ENCODE measurements at regions not wholly inside any gene's neighbourhood (a gene's known extent, or its start where the extent isn't known, plus 50 kb on each side); places are given as distances from the start of the nearest gene placed in this dataset.
A peak's percentile ranks its signal among the peaks of the same experiment; 100 is the strongest.

DNA sequence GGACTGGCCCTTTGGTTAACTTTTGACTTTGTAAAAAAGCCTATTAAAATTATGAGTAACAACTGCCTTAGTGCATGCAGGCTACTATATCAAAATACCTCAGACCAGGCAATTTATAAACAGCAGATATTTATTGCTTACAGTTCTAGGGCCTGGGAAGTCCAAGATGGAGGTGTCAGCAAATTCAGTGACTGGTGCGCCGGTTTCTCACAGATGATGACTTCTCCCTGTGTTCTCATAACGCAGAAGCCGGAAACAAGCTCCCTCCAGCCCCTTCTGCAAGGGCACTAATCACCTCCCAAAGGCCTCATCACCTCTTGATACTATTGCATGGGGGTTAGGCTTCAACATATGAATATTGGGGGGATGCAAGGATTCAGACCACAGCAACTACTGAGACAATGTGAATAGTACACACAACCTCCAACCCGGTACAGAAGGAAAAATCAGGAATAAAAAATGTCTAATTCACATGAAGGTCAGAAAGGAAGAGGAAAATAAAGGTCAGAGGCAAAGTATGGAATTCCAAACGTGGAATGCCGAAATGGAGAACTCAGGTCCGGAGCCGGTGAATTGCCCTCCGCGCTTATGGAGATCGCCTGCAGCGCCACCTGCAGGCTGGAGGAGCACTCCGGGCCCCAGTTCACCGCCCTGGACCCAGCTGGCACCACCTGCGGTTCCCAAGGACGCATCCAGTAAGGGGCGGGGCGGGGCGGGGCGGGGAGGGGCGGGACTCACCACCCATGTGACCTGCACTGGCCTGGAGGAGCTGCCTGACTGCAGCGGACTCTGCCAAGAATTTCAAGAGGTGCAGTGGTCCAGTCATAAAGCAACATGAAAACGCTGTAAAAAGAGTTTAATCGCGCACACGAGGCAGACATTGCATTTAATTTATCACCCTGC is 203.4 kb downstream of the KIF26A start:
- TF ChIP-seq, protein P1, sequence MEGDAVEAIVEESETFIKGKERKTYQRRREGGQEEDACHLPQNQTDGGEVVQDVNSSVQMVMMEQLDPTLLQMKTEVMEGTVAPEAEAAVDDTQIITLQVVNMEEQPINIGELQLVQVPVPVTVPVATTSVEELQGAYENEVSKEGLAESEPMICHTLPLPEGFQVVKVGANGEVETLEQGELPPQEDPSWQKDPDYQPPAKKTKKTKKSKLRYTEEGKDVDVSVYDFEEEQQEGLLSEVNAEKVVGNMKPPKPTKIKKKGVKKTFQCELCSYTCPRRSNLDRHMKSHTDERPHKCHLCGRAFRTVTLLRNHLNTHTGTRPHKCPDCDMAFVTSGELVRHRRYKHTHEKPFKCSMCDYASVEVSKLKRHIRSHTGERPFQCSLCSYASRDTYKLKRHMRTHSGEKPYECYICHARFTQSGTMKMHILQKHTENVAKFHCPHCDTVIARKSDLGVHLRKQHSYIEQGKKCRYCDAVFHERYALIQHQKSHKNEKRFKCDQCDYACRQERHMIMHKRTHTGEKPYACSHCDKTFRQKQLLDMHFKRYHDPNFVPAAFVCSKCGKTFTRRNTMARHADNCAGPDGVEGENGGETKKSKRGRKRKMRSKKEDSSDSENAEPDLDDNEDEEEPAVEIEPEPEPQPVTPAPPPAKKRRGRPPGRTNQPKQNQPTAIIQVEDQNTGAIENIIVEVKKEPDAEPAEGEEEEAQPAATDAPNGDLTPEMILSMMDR (IDR thresholded peaks at IDR 0.05) = peak; percentile 48
- TF ChIP-seq KDM1A (IDR thresholded peaks at IDR 0.05; ENCODE audit: low read depth) = no peak
- no peak for TF ChIP-seq EHMT2 (IDR thresholded peaks at IDR 0.05; ENCODE audit: low read depth)
- TF ChIP-seq CBX2 (IDR thresholded peaks at IDR 0.05; ENCODE audit: borderline replicate concordance, low read depth) = no peak

Measured in A549 (cell line).